ENCODE measurements at regions not wholly inside any gene's neighbourhood (a gene's known extent, or its start where the extent isn't known, plus 50 kb on each side); places are given as distances from the start of the nearest gene placed in this dataset.

GRCh38 chr3:182233405-182233804, 521.7 kb downstream of the SOX2 start:
- no peak for TF ChIP-seq POLR2A (IDR thresholded peaks at IDR 0.05; ENCODE audit: low read length)
- TF ChIP-seq GATA1 (IDR thresholded peaks at IDR 0.05; ENCODE audit: low read depth, low read length) = no peak
